ENCODE measurements at regions not wholly inside any gene's neighbourhood (a gene's known extent, or its start where the extent isn't known, plus 50 kb on each side); places are given as distances from the start of the nearest gene placed in this dataset.

DNA sequence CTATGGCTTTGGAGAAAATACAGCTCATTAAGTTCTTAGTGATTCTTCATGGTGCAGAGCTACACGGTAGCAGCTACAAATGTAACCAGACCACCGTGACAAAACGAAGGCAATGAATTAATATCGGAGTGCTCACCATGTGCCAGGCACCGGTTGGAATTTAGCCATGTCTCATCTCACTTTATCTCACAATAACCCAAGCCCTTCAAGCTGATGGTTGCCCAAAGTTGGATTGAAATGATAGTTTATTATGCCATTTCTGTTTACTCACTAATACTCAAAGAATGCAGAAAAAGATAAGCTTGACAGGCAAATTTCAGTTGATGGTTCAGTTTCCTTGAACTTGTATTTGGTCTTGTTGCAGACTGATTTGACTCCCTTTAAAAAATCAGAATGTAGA is 312.6 kb downstream of the SKIDA1 start:
- dilution Hi-C loops (cut with MboI; ENCODE audit: extremely low pct_ligation_motif_present, low sequenced_read_pairs) = no loop called here
- Histone ChIP-seq H3K9ac (ENCODE audit: control insufficient read depth, extremely low read depth, insufficient read depth, low read length) (no peak overlapping the region), H3K27me3 (ENCODE audit: control insufficient read depth, extremely low read depth, insufficient read depth, low read length) (no peaks in the 10 kb centered on the region), H3K9me3 (ENCODE audit: control insufficient read depth, low read depth, low read length) (no peaks in the 10 kb centered on the region), H3K4me3 (ENCODE audit: control insufficient read depth in 2 of 3, extremely low read depth in 1 of 3, insufficient read depth in 2 of 3, low read depth in 1 of 3, low read length in 3 of 3) (no peak overlapping the region), H3K27ac (ENCODE audit: control insufficient read depth, insufficient read depth, low read length) (no peak overlapping the region), H4K20me1 (ENCODE audit: control insufficient read depth, extremely low read depth, insufficient read depth, low read length) (no peaks in the 10 kb centered on the region), H3K36me3 (ENCODE audit: control insufficient read depth in 2 of 2, extremely low read depth in 1 of 2, insufficient read depth in 2 of 2, low read length in 2 of 2) (no peaks in the 10 kb centered on the region), H3K4me2 (ENCODE audit: control insufficient read depth, extremely low read depth, insufficient read depth, low read depth, low read length) (no peak overlapping the region), H3K9me1 (ENCODE audit: control insufficient read depth, extremely low read depth, insufficient read depth, low read length) (no peaks in the 10 kb centered on the region), H2AFZ (ENCODE audit: control insufficient read depth, low read length) (no peak overlapping the region), H3K79me2 (ENCODE audit: control insufficient read depth, insufficient read depth, low read length) (no peaks in the 10 kb centered on the region), H3K4me1 (ENCODE audit: control insufficient read depth, extremely low read depth, insufficient read depth, low read length) (no peaks in the 10 kb centered on the region)
- no peak for DNase-seq (ENCODE audit: low read depth, low spot score)
- no peak for FAIRE-seq
- TF ChIP-seq EZH2 (IDR thresholded peaks at IDR 0.05; ENCODE audit: low read length) (no peak), CTCF (optimal IDR thresholded peaks at IDR 0.05 in 1 of 3, IDR thresholded peaks at IDR 0.05 in 1 of 3, conservative IDR thresholded peaks at IDR 0.05 in 1 of 3; ENCODE audit: extremely low read depth in 1 of 3, insufficient read depth in 2 of 3, low read length in 3 of 3) (no peak)

DNA sequence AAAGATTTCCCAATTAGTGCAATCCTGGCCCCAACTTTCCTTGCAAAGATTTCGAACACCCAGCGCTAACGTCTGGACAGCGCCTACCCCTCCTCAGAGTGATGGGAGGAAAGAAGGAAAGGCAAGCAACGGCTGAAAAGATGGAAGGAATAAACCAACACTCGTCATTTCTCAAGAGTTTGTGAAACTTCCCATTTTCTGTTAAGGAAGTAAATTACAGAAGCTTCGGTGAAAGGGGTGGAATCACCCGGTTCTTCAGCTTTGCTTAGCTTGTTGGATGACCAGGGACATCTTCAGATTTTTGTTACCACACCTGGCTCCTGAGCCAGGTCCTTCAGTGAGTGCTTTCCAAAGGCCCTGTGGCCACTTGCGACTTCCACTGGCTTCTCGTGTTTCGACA is 313.1 kb downstream of the SKIDA1 start:
- H3K4me2 ChIP-seq (ENCODE audit: control insufficient read depth, extremely low read depth, insufficient read depth, low read depth, low read length) = no peak overlapping the region
- no peaks in the 10 kb centered on the region for H3K79me2 ChIP-seq (ENCODE audit: control insufficient read depth, insufficient read depth, low read length)
- dilution Hi-C loops (cut with MboI; ENCODE audit: extremely low pct_ligation_motif_present, low sequenced_read_pairs) = no loop called here
- no peaks in the 10 kb centered on the region for H4K20me1 ChIP-seq (ENCODE audit: control insufficient read depth, extremely low read depth, insufficient read depth, low read length)
- H3K9me1 ChIP-seq (ENCODE audit: control insufficient read depth, extremely low read depth, insufficient read depth, low read length) = no peaks in the 10 kb centered on the region
- H3K27ac ChIP-seq (ENCODE audit: control insufficient read depth, insufficient read depth, low read length) = no peak overlapping the region
- no peak overlapping the region for H3K9ac ChIP-seq (ENCODE audit: control insufficient read depth, extremely low read depth, insufficient read depth, low read length)
- H3K9me3 ChIP-seq (ENCODE audit: control insufficient read depth, low read depth, low read length) = no peaks in the 10 kb centered on the region
- no peak overlapping the region for H2AFZ ChIP-seq (ENCODE audit: control insufficient read depth, low read length)
- no peak for TF ChIP-seq CTCF (optimal IDR thresholded peaks at IDR 0.05 in 1 of 3, IDR thresholded peaks at IDR 0.05 in 1 of 3, conservative IDR thresholded peaks at IDR 0.05 in 1 of 3; ENCODE audit: extremely low read depth in 1 of 3, insufficient read depth in 2 of 3, low read length in 3 of 3)
- TF ChIP-seq EZH2 (IDR thresholded peaks at IDR 0.05; ENCODE audit: low read length) = no peak
- DNase-seq (ENCODE audit: low read depth, low spot score) (no peak), FAIRE-seq (no peak)
- no peaks in the 10 kb centered on the region for H3K27me3 ChIP-seq (ENCODE audit: control insufficient read depth, extremely low read depth, insufficient read depth, low read length)
- no peaks in the 10 kb centered on the region for H3K36me3 ChIP-seq (ENCODE audit: control insufficient read depth in 2 of 2, extremely low read depth in 1 of 2, insufficient read depth in 2 of 2, low read length in 2 of 2)
- no peaks in the 10 kb centered on the region for H3K4me1 ChIP-seq (ENCODE audit: control insufficient read depth, extremely low read depth, insufficient read depth, low read length)
- H3K4me3 ChIP-seq (ENCODE audit: control insufficient read depth in 2 of 3, extremely low read depth in 1 of 3, insufficient read depth in 2 of 3, low read depth in 1 of 3, low read length in 3 of 3) = no peak overlapping the region

Data from keratinocyte (primary cell).